Coronary artery (tissue), 2 donors: ENCODE measurements at regions not wholly inside any gene's neighbourhood (a gene's known extent, or its start where the extent isn't known, plus 50 kb on each side); places are given as distances from the start of the nearest gene placed in this dataset.

Source experiments
- DNase-seq: peaks from one replicate; pipeline ENCODE4 v3.0.0-alpha.2; 2017; ENCODE audit warnings: low spot score
- H3K27ac ChIP-seq, 2 donors: fragments of 200-600 bp; sonication (generic); one replicate each; pipeline ENCODE4 v1.5.1; 2016 to 2019
- H3K4me3 ChIP-seq: fragments of 200-600 bp; sonication (generic); 2 replicates; pipeline ENCODE4 v1.5.1; 2016; ENCODE audit warnings: mild to moderate bottlenecking, moderate library complexity
- TF ChIP-seq, protein P1 (sequence below): fragments of 200-600 bp; sonication (generic); IDR thresholded peaks from one replicate; pipeline ENCODE4 v1.5.1; 2019; ENCODE audit warnings: antibody characterized with exemption

DNA sequence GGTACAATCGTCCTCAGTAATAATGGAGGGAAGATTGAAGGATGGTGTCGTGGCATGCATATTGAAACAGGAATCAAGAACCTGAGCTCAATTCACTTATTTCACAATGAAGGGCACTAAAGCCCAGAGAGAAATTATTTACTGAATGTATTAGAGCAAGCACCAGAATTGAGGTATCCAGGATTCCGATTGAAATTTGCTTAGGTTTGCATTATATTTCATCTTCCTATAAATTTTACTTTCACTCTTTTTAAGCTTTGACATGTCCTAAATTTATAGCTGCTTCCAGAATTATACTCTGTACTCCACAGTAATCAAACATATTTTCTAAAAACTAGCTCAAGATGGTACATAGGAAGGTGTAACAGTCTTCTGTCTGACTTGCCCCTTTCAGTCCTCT is 454.9 kb upstream of the HTR2A start:
- no peak for DNase-seq
- Histone ChIP-seq H3K27ac (no peak overlapping the region), H3K4me3 (no peak overlapping the region)
- TF ChIP-seq, protein P1, sequence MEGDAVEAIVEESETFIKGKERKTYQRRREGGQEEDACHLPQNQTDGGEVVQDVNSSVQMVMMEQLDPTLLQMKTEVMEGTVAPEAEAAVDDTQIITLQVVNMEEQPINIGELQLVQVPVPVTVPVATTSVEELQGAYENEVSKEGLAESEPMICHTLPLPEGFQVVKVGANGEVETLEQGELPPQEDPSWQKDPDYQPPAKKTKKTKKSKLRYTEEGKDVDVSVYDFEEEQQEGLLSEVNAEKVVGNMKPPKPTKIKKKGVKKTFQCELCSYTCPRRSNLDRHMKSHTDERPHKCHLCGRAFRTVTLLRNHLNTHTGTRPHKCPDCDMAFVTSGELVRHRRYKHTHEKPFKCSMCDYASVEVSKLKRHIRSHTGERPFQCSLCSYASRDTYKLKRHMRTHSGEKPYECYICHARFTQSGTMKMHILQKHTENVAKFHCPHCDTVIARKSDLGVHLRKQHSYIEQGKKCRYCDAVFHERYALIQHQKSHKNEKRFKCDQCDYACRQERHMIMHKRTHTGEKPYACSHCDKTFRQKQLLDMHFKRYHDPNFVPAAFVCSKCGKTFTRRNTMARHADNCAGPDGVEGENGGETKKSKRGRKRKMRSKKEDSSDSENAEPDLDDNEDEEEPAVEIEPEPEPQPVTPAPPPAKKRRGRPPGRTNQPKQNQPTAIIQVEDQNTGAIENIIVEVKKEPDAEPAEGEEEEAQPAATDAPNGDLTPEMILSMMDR, result no peak

DNA sequence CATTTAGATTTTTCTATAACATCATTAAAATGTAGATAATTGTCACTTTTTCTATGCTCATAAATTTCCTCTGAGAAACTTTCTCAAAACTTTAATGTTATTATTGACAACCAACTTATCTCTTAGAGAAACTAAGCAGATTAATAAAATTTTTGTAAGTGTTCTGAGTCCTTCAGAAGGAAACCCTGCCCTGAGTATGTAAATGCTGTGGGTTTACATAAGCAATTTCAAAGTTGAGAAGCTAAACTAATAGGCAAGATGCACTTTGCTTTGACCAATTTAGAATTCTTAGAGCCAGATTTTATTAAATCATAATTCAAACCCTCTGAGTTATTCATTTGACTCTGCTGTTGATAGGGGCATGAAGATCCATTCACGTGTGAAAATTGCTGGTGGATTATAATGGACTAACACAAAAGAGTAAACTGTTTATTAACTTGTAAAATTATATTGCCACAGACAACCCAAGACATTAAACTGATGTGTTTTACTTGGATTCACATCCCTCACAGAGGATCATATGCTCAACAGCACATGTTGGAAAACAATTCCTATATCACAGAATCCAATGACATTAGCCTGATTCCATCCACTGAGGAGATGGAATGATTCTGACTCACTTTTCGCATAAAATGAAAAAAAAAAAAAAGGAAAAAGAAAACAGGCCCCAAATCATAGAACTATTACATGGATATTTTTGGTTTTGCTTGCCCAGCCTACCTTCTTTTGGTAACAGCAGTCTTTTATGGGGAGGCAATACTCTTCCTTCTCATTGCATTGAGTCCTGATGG is 453.7 kb upstream of the HTR2A start:
- DNase-seq, result no peak
- no peak overlapping the region for H3K4me3 ChIP-seq
- TF ChIP-seq, protein P1, result no peak
- H3K27ac ChIP-seq, result no peak overlapping the region

DNA sequence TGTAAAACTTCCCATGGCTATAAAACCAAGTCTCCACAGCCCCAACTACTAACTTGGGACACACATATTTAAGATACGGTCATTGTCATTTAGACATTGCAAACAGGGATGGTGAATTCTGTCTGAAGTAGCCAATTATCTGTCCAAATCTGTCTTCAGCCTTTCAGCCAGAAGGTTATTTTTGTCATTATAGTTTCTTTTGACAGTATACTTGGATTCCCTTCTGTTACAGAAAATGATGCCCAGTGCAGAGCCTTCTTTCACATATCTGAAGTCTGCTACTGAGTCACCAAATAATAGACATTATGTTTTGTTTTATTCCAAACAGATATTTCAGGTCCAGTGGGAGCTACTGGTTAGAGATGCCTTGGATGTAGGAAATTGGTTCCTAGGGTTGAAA is 452.4 kb upstream of the HTR2A start:
- Histone ChIP-seq H3K27ac (no peak overlapping the region), H3K4me3 (no peak overlapping the region)
- TF ChIP-seq, protein P1, result no peak
- no peak for DNase-seq

DNA sequence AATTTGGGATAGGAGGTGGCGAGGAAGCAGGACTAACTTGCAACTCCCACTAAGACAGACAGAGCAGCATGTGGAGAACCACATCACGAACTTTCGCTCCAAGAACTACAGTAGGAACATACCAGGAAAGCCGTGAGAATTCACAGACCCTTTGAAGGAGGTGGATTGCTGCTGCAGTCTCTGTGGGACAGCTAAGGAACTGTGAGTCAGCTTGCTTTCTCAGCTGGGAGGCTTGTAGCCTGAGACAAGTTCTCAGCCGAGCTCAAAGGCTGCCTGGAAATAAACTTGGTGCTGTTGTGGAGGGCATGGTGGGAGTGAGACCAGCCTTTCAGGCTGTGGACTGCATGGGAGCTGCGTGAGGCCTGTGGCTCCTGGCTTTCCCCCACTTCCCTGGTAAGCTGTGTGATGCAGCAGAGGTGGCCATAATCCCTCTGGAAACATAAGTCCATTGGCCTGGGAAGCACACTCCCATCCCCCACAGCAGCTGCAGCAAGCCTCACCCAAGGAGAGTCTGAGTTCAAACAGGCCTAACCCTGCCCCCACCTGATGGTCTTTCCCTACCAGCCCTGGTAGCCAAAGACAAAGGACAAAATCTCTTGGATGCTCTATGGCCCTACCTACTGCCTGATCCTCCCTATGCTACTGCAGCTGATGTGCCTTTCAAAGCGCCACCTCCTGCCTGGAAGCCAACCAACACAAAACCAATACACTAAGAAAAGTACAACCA is 441.1 kb upstream of the HTR2A start:
- Histone ChIP-seq H3K4me3 (no peak overlapping the region), H3K27ac (no peak overlapping the region)
- no peak for DNase-seq
- TF ChIP-seq, protein P1, result no peak

DNA sequence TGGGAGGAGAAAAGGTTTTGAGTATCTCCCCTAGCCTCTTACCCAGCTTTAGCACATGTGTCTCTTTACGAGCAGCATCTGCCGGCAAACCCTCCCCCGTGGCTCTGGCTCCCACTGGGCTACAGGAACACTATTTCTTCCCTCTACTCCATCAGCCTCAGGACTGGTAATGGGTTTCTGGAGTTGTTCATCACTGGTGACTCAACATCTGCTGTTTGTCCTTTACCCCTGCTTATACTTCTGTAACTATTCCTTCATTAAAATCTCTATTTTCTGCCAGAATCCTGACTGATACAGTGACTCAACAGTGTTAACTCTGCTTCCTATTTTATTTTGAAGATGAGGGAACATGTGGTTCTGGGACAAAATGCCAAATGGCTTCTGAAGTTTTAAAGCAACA is 437.3 kb upstream of the HTR2A start:
- TF ChIP-seq, protein P1, result no peak
- DNase-seq, result no peak
- Histone ChIP-seq H3K4me3 (no peak overlapping the region), H3K27ac (no peak overlapping the region)

DNA sequence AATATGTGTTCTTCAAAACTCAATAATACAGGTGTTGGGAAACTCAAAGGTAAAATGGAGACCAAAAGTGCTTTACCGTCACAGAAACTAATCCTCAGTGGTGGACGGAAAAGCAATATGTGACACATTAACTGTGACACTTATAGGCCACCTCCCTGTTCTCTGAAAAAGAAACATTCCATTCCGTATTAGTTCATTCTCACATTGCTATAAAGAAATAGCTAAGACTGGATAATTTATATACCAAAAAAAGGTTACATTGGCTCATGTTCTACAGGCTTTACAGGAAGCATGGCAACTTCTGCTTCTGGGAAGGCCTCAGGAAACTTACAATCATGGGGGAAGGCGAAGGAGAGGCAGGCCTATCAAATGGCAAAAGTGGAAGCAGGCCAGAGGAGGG is 435.3 kb upstream of the HTR2A start:
- Histone ChIP-seq H3K4me3 (no peak overlapping the region), H3K27ac (no peak overlapping the region)
- TF ChIP-seq, protein P1, result no peak
- DNase-seq, result no peak

DNA sequence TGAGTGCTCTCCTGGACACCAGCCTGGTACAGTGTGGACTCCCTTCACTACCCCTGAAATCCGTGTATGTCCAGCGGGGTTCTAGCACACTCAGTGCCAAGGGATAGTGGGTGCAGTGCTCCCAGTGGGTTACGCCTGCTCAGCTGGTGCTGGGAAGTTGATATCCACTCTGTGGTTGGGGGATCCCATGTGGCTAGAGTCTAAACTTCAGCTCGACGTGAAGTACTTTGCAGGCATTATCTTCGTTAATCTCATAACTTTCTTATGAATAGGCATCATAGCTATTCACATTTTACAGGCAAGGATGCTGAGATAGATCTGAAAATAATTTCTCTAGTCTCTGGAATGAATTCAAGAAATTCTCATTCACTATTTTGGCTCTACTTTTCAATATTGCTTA is 433.2 kb upstream of the HTR2A start:
- no peak overlapping the region for H3K27ac ChIP-seq
- TF ChIP-seq, protein P1, result no peak
- no peak for DNase-seq

More for the DNA sequence above, 433.2 kb upstream of the HTR2A start:
- H3K4me3 ChIP-seq, result no peak overlapping the region
